Neural progenitor cell (in vitro differentiated cells): ENCODE measurements at regions not wholly inside any gene's neighbourhood (a gene's known extent, or its start where the extent isn't known, plus 50 kb on each side); places are given as distances from the start of the nearest gene placed in this dataset.
"Not testable (repeated sequence)": the region's sequence is repeated elsewhere in the genome, so short reads cannot be mapped to it uniquely, and the experiment has no call there.

Source experiments
- DNase-seq: peaks from one replicate; pipeline ENCODE4 v3.0.0-alpha.2; 2016; ENCODE audit warnings: low spot score
- H2AFZ ChIP-seq: fragments of 200-600 bp; sonication (generic); replicated peaks from 2 replicates; pipeline ENCODE4 v1.6.1; 2016; ENCODE audit warnings: antibody characterized with exemption
- H3F3A ChIP-seq: fragments of 200-600 bp; sonication (generic); 2 replicates; pipeline ENCODE4 v1.6.1; 2016; ENCODE audit warnings: antibody characterized with exemption, low read depth
- H3K27ac ChIP-seq: fragments of 200-600 bp; sonication (generic); 2 replicates; pipeline ENCODE4 v1.5.1; 2016; ENCODE audit warnings: mild to moderate bottlenecking
- H3K27me3 ChIP-seq: fragments of 200-600 bp; sonication (generic); 2 replicates; pipeline ENCODE4 v1.6.1; 2016; ENCODE audit warnings: mild to moderate bottlenecking, moderate library complexity
- H3K36me3 ChIP-seq: fragments of 200-600 bp; sonication (generic); 2 replicates; pipeline ENCODE4 v1.5.1; 2016
- H3K4me1 ChIP-seq: fragments of 200-600 bp; sonication (generic); 2 replicates; pipeline ENCODE4 v1.6.1; 2016; ENCODE audit warnings: mixed run types
- H3K4me2 ChIP-seq: fragments of 200-600 bp; sonication (generic); 2 replicates; pipeline ENCODE4 v1.6.1; 2016
- H3K4me3 ChIP-seq: fragments of 200-600 bp; sonication (generic); 2 replicates; pipeline ENCODE4 v1.5.1; 2016
- H3K79me2 ChIP-seq: fragments of 200-600 bp; sonication (generic); 2 replicates; pipeline ENCODE4 v1.6.1; 2016; ENCODE audit warnings: low read depth
- H3K9ac ChIP-seq: fragments of 200-600 bp; sonication (generic); 2 replicates; pipeline ENCODE4 v1.6.1; 2016
- H3K9me3 ChIP-seq: fragments of 200-600 bp; sonication (generic); 2 replicates; pipeline ENCODE4 v1.5.1; 2016; ENCODE audit warnings: low read depth
- H4K20me1 ChIP-seq: fragments of 200-600 bp; sonication (generic); 2 replicates; pipeline ENCODE4 v1.6.1; 2016; ENCODE audit warnings: low read depth
- H3K27ac Mint-ChIP-seq: 3 replicates; pipeline ENCODE4 v1.8.0; 2021; ENCODE audit warnings: mixed read lengths
- H3K27me3 Mint-ChIP-seq: 2 replicates; pipeline ENCODE4 v1.8.0; 2022; ENCODE audit warnings: low read depth, mild to moderate bottlenecking, inconsistent platforms, moderate library complexity, mixed read lengths; ENCODE audit not compliant: insufficient read depth
- H3K36me3 Mint-ChIP-seq: 3 replicates; pipeline ENCODE4 v1.8.0; 2021; ENCODE audit warnings: mixed read lengths
- H3K4me1 Mint-ChIP-seq: 3 replicates; pipeline ENCODE4 v1.8.0; 2021; ENCODE audit warnings: mixed read lengths
- H3K4me3 Mint-ChIP-seq: 3 replicates; pipeline ENCODE4 v1.8.0; 2021; ENCODE audit warnings: mild to moderate bottlenecking, moderate library complexity, mixed read lengths
- H3K9me3 Mint-ChIP-seq: 3 replicates; pipeline ENCODE4 v1.8.0; 2020; ENCODE audit warnings: mixed read lengths
- EZH2 ChIP-seq: fragments of 200-600 bp; sonication (generic); IDR thresholded peaks from 2 replicates; pipeline ENCODE4 v1.6.1; 2017; ENCODE audit warnings: antibody characterized with exemption, mild to moderate bottlenecking, moderate library complexity
- EZH2phosphoT487 ChIP-seq: fragments of 200-600 bp; sonication (generic); IDR thresholded peaks from 2 replicates; pipeline ENCODE4 v1.6.1; 2017; ENCODE audit warnings: antibody characterized with exemption
- TF ChIP-seq, protein P1 (sequence below): fragments of 200-600 bp; sonication (generic); IDR thresholded peaks from 2 replicates; pipeline ENCODE4 v1.5.1; 2017; ENCODE audit warnings: antibody characterized with exemption, mild to moderate bottlenecking

DNA sequence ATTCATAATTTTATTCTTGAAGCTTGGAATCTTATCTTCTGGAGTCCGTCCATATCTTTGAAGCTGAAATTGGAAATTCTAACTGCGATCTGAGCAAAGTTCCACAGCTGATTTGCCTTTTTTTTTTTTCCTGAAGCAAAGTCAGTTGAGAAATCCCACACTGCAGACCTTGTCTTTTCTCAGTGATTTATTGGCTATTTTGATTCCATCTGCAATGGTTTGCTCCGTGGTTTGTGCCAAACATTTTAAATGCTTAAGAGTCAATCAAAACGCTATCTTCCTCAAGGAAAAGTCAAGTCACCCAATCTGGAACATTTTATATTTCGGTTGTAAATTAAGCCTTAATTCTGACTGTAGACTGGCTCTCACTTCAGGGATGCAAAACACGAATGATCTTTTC lies 88.2 kb upstream of the GRIK1 start:
- Histone ChIP-seq H3K27ac (no peak overlapping the region), H3K79me2 (no peaks in the 10 kb centered on the region), H3F3A (no peaks in the 10 kb centered on the region), H3K4me3 (no peak overlapping the region), H3K36me3 (no peaks in the 10 kb centered on the region), H3K4me1 (no peaks in the 10 kb centered on the region), H3K9me3 (no peaks in the 10 kb centered on the region), H3K4me2 (no peak overlapping the region), H2AFZ (no peak overlapping the region), H3K27me3 (no peaks in the 10 kb centered on the region), H3K9ac (no peak overlapping the region), H4K20me1 (no peaks in the 10 kb centered on the region)
- H3K4me3 Mint-ChIP-seq: no peak overlapping the region
- H3K36me3 Mint-ChIP-seq: no peaks in the 10 kb centered on the region
- peaks cover 5% of the 10 kb centered on the region for H3K9me3 Mint-ChIP-seq
- TF ChIP-seq, protein P1, sequence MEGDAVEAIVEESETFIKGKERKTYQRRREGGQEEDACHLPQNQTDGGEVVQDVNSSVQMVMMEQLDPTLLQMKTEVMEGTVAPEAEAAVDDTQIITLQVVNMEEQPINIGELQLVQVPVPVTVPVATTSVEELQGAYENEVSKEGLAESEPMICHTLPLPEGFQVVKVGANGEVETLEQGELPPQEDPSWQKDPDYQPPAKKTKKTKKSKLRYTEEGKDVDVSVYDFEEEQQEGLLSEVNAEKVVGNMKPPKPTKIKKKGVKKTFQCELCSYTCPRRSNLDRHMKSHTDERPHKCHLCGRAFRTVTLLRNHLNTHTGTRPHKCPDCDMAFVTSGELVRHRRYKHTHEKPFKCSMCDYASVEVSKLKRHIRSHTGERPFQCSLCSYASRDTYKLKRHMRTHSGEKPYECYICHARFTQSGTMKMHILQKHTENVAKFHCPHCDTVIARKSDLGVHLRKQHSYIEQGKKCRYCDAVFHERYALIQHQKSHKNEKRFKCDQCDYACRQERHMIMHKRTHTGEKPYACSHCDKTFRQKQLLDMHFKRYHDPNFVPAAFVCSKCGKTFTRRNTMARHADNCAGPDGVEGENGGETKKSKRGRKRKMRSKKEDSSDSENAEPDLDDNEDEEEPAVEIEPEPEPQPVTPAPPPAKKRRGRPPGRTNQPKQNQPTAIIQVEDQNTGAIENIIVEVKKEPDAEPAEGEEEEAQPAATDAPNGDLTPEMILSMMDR: no peak
- TF ChIP-seq EZH2 (no peak), EZH2phosphoT487 (no peak)
- H3K27ac Mint-ChIP-seq: no peak overlapping the region
- DNase-seq: no peak
- peaks cover 20% of the 10 kb centered on the region for H3K4me1 Mint-ChIP-seq
- H3K27me3 Mint-ChIP-seq: no peaks in the 10 kb centered on the region

- H3K36me3 Mint-ChIP-seq, H3K27me3 Mint-ChIP-seq: not testable (repeated sequence)
Measured at GRCh38 chr21:30023056-30023455, 83.3 kb upstream of the GRIK1 start.

DNA sequence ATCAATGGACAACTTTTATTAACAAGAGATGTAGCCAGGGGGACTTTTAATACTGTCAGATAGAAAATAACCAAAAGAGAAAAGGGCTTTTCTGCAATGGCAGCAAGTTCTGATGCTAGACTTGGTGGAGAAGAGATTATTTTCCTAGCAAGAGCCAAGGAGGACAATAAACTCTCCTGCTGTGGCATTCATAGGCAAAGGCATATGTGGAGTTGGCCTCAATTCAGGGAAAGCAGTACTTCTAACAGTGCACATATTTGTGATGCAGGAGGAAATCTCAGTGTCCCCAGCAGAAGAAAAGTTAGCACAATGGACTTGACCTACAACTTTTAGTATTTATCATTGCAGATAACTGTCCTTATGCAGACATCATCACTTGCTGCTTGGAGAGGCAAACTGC lies 75.1 kb upstream of the GRIK1 start:
- H3K27ac Mint-ChIP-seq: peak overlapping the region; percentile 92
- H3K4me2 ChIP-seq: no peak overlapping the region

More at GRCh38 chr21:30023056-30023455, 83.3 kb upstream of the GRIK1 start:
- H3K36me3 ChIP-seq, H3K27ac Mint-ChIP-seq, H3K9ac ChIP-seq, H3K4me1 ChIP-seq, H3K9me3 Mint-ChIP-seq, H3K4me2 ChIP-seq, H3K27ac ChIP-seq, H3K4me3 Mint-ChIP-seq, H3F3A ChIP-seq, H2AFZ ChIP-seq, H4K20me1 ChIP-seq, H3K27me3 ChIP-seq, H3K79me2 ChIP-seq, H3K4me3 ChIP-seq, H3K9me3 ChIP-seq, DNase-seq: not testable (repeated sequence)
- peaks cover 23% of the 10 kb centered on the region for H3K4me1 Mint-ChIP-seq

GRCh38 chr21:29991624-29992023 lies 51.8 kb upstream of the GRIK1 start:
- Histone ChIP-seq H3K36me3 (no peaks in the 10 kb centered on the region), H3K27ac (no peak overlapping the region), H3K9me3 (no peaks in the 10 kb centered on the region), H3K4me3 (no peak overlapping the region), H3K4me1 (peaks cover 15% of the 10 kb centered on the region), H3K79me2 (no peaks in the 10 kb centered on the region), H3K9ac (no peak overlapping the region), H3F3A (no peaks in the 10 kb centered on the region), H3K27me3 (no peaks in the 10 kb centered on the region), H2AFZ (peak overlapping the region; percentile 67), H4K20me1 (no peaks in the 10 kb centered on the region), H3K4me2 (peak overlapping the region; percentile 60)
- Mint-ChIP-seq H3K27ac (peak overlapping the region; percentile 18), H3K9me3 (peaks cover 4% of the 10 kb centered on the region), H3K4me1 (peaks cover 5% of the 10 kb centered on the region), H3K36me3 (no peaks in the 10 kb centered on the region), H3K27me3 (peaks cover 4% of the 10 kb centered on the region), H3K4me3 (no peak overlapping the region)
- peak; percentile 63 for DNase-seq
- TF ChIP-seq EZH2 (no peak), EZH2phosphoT487 (no peak)

More for the DNA sequence above, 75.1 kb upstream of the GRIK1 start:
- peaks cover 38% of the 10 kb centered on the region for H3K9me3 Mint-ChIP-seq
- Histone ChIP-seq H3K9ac (no peak overlapping the region), H3K27me3 (no peaks in the 10 kb centered on the region), H3K36me3 (no peaks in the 10 kb centered on the region), H3K9me3 (peaks cover 9% of the 10 kb centered on the region), H3K27ac (no peak overlapping the region), H4K20me1 (no peaks in the 10 kb centered on the region), H2AFZ (no peak overlapping the region), H3F3A (no peaks in the 10 kb centered on the region), H3K79me2 (no peaks in the 10 kb centered on the region), H3K4me3 (no peak overlapping the region), H3K4me1 (peaks cover 8% of the 10 kb centered on the region)
- H3K4me3 Mint-ChIP-seq: peak overlapping the region; percentile 61
- H3K4me1 Mint-ChIP-seq: peaks cover 22% of the 10 kb centered on the region
- H3K36me3 Mint-ChIP-seq: peaks cover 9% of the 10 kb centered on the region
- TF ChIP-seq EZH2phosphoT487 (no peak), EZH2 (no peak)
- TF ChIP-seq, protein P1: no peak
- peaks cover 4% of the 10 kb centered on the region for H3K27me3 Mint-ChIP-seq
- DNase-seq: peak; percentile 21
